ENCODE measurements at regions not wholly inside any gene's neighbourhood (a gene's known extent, or its start where the extent isn't known, plus 50 kb on each side); places are given as distances from the start of the nearest gene placed in this dataset.
"Not testable (repeated sequence)": the region's sequence is repeated elsewhere in the genome, so short reads cannot be mapped to it uniquely, and the experiment has no call there.

DNA sequence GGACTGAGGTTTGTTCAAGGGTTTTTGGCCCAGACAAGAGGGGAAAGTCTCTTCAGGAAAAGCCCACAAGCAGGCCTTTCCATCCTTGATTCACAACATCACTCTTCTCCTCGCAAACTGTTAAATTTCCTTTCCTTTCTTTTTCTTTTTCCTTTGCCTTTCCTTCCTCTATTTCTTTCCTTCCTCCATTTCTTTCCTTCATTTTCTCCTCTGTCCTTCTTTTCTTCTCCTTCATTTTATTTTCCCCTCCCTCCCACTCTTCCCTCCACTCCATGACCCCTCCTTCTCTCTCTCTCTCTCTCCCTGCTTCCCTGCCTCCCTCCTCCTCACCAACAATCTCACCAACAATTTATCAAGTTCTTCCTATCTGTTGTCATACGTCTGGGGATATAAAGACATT lies 89.1 kb downstream of the FAM72B start:
- not testable (repeated sequence) for DNase-seq (ENCODE audit: insufficient read length, low spot score); FAIRE-seq

- not testable (repeated sequence) for DNase-seq (ENCODE audit: insufficient read length, low spot score); FAIRE-seq
These were observed 86.8 kb downstream of the FAM72B start for GRCh38 chr1:121097127-121097866.

DNA sequence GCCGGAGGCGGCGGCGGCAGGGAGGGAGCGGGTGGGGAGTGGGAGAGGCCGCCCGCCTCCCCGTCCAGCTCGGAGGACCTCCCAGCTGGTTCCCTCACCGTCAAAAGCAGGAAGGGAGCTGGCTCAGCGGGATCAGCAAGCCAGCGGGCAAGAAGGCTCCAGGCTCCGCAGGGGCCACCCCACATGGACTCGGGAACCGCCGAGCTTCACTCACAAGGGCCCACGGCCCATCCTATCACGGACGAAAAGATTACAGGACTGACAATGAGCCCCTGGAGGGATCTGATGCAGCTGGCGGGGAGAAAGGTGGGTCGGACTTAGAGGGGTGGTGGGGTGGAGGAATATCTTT lies 86.3 kb downstream of the FAM72B start:
- FAIRE-seq; DNase-seq (ENCODE audit: insufficient read length, low spot score): not testable (repeated sequence)

- not testable (repeated sequence) for DNase-seq (ENCODE audit: insufficient read length, low spot score); FAIRE-seq
These were observed 75.1 kb downstream of the FAM72B start for GRCh38 chr1:121109025-121109424.

DNA sequence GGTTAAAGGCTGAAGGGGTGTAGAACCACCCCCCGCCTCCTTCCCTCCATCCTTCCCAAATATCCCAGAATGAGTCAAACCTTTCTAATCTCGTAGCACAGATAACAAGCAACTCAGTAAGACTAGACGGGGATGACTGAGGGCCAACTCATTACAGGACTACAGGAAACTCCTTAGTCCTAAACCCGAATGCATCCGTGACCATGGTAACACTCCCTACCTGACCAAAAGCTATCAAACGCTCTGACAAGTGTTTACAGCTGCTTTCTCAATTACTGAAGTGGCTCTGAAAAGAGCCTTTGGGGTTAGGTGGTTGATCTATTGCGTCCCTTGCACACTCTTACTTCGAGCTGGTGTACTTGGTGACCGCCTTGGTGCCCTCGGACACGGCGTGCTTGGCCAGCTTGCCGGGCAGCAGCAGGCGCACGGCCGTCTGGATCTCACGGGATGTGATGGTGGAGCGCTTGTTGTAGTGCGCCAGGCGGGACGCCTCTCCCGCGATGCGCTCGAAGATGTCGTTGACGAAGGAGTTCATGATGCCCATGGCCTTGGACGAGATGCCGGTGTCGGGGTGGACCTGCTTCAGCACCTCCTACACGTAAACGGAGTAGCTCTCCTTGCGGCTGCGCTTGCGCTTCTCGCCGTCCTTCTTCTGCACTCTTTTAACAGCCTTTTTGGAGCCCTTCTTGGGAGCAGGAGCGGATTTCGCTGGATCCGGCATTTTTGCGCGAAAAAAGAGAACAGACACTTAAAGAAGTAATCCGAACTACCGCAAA lies 67.4 kb downstream of the FAM72B start:
- FAIRE-seq; DNase-seq (ENCODE audit: insufficient read length, low spot score): not testable (repeated sequence)

- not testable (repeated sequence) for FAIRE-seq; DNase-seq (ENCODE audit: insufficient read length, low spot score)
These were observed 66.9 kb downstream of the FAM72B start for GRCh38 chr1:121117298-121117611.

- FAIRE-seq; DNase-seq (ENCODE audit: insufficient read length, low spot score): not testable (repeated sequence)
These were observed 66.3 kb downstream of the FAM72B start for GRCh38 chr1:121117622-121118479.

Measured in HTR-8/SVneo (cell line).